WERI-Rb-1 (cell line): ENCODE measurements at regions not wholly inside any gene's neighbourhood (a gene's known extent, or its start where the extent isn't known, plus 50 kb on each side); places are given as distances from the start of the nearest gene placed in this dataset.

Experiments used
- DNase-seq: peaks from one replicate; pipeline ENCODE4 v3.0.0-alpha.2; 2020
- H3K27ac ChIP-seq: fragments of 250-450 bp; sonication (Bioruptor Pico); 2 replicates; pipeline ENCODE4 v1.5.1; 2020; ENCODE audit warnings: mild to moderate bottlenecking, moderate library complexity
- H3K27me3 ChIP-seq: fragments of 250-450 bp; sonication (Bioruptor Pico); 2 replicates; pipeline ENCODE4 v1.5.1; 2021; ENCODE audit warnings: mild to moderate bottlenecking, low read depth, moderate library complexity; ENCODE audit not compliant: insufficient read depth, severe bottlenecking
- H3K36me3 ChIP-seq: fragments of 250-450 bp; sonication (Bioruptor Pico); 2 replicates; pipeline ENCODE4 v1.5.1; 2020; ENCODE audit warnings: mild to moderate bottlenecking, moderate library complexity
- H3K4me3 ChIP-seq: 2 replicates; pipeline ENCODE4 v1.5.1; 2011; ENCODE audit warnings: low read depth, mild to moderate bottlenecking, control low read depth, low read length
- H3K9me3 ChIP-seq: fragments of 250-450 bp; sonication (Bioruptor Pico); 2 replicates; pipeline ENCODE4 v1.5.1; 2021; ENCODE audit warnings: mild to moderate bottlenecking, moderate library complexity; ENCODE audit not compliant: severe bottlenecking
- TF ChIP-seq, protein P1 (sequence below): IDR thresholded peaks from 2 replicates; pipeline ENCODE4 v1.5.1; 2011; ENCODE audit warnings: low read depth, mild to moderate bottlenecking, control low read depth, inconsistent platforms, low read length

DNA sequence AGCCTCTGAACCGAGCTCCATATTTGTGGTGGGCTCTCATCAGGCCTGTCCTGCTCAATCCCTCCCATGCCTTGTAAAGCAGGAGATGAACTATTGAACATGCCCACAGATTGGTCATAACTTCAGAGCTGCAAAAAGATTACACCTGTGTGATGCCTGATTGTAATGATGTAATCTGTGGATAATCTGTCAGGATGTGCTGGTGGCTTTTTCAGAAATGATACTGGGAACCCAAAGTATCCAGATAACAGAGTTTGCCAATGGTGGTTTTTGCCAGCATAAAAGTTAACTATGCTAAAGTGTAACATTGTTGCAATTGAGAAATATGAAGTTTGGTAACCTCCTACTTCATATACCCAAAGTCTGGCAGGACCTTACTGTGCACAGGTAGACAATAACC, 393.4 kb downstream of the RAPGEF2 start:
- Histone ChIP-seq H3K27ac (no peak overlapping the region), H3K27me3 (no peaks in the 10 kb centered on the region), H3K9me3 (no peaks in the 10 kb centered on the region), H3K4me3 (no peak overlapping the region), H3K36me3 (no peaks in the 10 kb centered on the region)
- TF ChIP-seq, protein P1, sequence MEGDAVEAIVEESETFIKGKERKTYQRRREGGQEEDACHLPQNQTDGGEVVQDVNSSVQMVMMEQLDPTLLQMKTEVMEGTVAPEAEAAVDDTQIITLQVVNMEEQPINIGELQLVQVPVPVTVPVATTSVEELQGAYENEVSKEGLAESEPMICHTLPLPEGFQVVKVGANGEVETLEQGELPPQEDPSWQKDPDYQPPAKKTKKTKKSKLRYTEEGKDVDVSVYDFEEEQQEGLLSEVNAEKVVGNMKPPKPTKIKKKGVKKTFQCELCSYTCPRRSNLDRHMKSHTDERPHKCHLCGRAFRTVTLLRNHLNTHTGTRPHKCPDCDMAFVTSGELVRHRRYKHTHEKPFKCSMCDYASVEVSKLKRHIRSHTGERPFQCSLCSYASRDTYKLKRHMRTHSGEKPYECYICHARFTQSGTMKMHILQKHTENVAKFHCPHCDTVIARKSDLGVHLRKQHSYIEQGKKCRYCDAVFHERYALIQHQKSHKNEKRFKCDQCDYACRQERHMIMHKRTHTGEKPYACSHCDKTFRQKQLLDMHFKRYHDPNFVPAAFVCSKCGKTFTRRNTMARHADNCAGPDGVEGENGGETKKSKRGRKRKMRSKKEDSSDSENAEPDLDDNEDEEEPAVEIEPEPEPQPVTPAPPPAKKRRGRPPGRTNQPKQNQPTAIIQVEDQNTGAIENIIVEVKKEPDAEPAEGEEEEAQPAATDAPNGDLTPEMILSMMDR: no peak
- DNase-seq: no peak

GRCh38 chr4:159497936-159498335, 395.1 kb downstream of the RAPGEF2 start:
- TF ChIP-seq, protein P1: no peak
- Histone ChIP-seq H3K27ac (no peak overlapping the region), H3K27me3 (no peaks in the 10 kb centered on the region), H3K9me3 (no peaks in the 10 kb centered on the region), H3K36me3 (no peaks in the 10 kb centered on the region), H3K4me3 (no peak overlapping the region)
- DNase-seq: no peak

GRCh38 chr4:159498446-159499115, 395.7 kb downstream of the RAPGEF2 start:
- TF ChIP-seq, protein P1: no peak
- H3K27me3 ChIP-seq: no peaks in the 10 kb centered on the region
- H3K27ac ChIP-seq: no peak overlapping the region
- DNase-seq: no peak
- H3K36me3 ChIP-seq: no peaks in the 10 kb centered on the region
- H3K9me3 ChIP-seq: no peaks in the 10 kb centered on the region
- H3K4me3 ChIP-seq: no peak overlapping the region

- Histone ChIP-seq H3K27me3 (no peaks in the 10 kb centered on the region), H3K4me3 (no peak overlapping the region), H3K27ac (no peak overlapping the region), H3K9me3 (no peaks in the 10 kb centered on the region), H3K36me3 (no peaks in the 10 kb centered on the region)
- no peak for DNase-seq
- TF ChIP-seq, protein P1: no peak
Measured at GRCh38 chr4:159500861-159501260, 398.0 kb downstream of the RAPGEF2 start.

DNA sequence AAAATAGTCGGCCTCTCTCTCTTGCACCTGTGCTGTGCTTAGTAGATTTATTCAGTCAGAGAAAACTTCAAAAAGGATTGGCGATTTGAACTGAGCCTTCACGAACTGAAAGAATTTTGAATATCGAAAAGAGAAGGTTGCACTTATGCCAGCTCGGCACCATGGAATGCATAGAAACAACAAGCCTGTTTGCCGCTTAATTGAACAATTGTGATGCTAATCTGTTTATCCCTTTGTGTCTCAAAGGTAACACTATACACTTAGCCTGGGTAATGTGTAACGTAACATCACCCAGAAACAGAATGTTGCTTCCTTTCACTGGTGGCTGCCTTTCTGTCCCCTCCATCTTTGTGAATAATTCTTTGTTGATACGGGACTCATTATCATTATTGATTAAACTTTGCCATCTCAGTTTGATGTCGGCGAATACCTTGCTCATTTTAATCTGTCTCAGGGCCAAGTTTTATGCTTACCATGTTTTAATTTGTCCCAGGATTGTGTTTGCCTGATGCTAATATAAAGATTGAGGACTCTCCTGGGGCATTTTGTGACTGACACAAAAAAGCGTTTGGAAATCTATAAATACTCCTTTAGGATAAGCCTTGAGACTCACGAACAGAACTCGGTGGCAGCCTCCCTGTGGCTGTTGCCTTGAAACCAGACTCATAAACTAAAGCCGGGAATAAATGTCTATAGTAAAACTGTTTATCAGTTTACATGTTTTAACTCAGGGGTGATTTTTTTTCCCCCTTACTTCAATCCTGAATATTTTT, 400.5 kb downstream of the RAPGEF2 start:
- no peaks in the 10 kb centered on the region for H3K27me3 ChIP-seq
- no peaks in the 10 kb centered on the region for H3K36me3 ChIP-seq
- no peak overlapping the region for H3K27ac ChIP-seq
- H3K9me3 ChIP-seq: no peaks in the 10 kb centered on the region
- TF ChIP-seq, protein P1: no peak
- no peak for DNase-seq
- H3K4me3 ChIP-seq: no peak overlapping the region
